Sciatic nerve (tissue), 2 donors: ENCODE measurements at regions not wholly inside any gene's neighbourhood (a gene's known extent, or its start where the extent isn't known, plus 50 kb on each side); places are given as distances from the start of the nearest gene placed in this dataset.

Experiments
- ATAC-seq: fragments of 200-7000 bp; cut with Tn5 transposase; one replicate; pipeline ENCODE4 v1.9.1; 2020; ENCODE audit warnings: mild to moderate bottlenecking, moderate library complexity
- DNase-seq: peaks from one replicate; pipeline ENCODE4 v3.0.0-alpha.2; 2020; ENCODE audit warnings: low spot score
- intact Hi-C: fragments of 100-400 bp; cut with DNase I; formaldehyde crosslinking; loops from one replicate; pipeline ENCODE4 v1.14.2; 2022
- donor health status: DM: no; HTN: no; CAD: no.
- donor health status: DM: no; HTN: no; CAD: no.

- intact Hi-C loops = no loop called here
- DNase-seq = peak; percentile 64
- peak; percentile 74 for ATAC-seq
Observed at GRCh38 chr21:15221799-15222386, 157.1 kb upstream of the NRIP1 start.

GRCh38 chr21:15222707-15223106 is 157.9 kb upstream of the NRIP1 start:
- no peak for DNase-seq
- intact Hi-C loops = no loop called here
- no peak for ATAC-seq

GRCh38 chr21:15224346-15225086 is 159.7 kb upstream of the NRIP1 start:
- ATAC-seq (no peak), DNase-seq (no peak)
- intact Hi-C loops = no loop called here

- intact Hi-C loops = no loop called here
- ATAC-seq (no peak), DNase-seq (no peak)
Observed at GRCh38 chr21:15227919-15228318, 163.1 kb upstream of the NRIP1 start.

GRCh38 chr21:15229390-15229789 is 164.6 kb upstream of the NRIP1 start:
- DNase-seq (no peak), ATAC-seq (no peak)
- intact Hi-C loops = no loop called here

- DNase-seq (no peak), ATAC-seq (no peak)
- intact Hi-C loops = no loop called here
Observed at GRCh38 chr21:15233611-15234010, 168.8 kb upstream of the NRIP1 start.

GRCh38 chr21:15236111-15236510 is 171.3 kb upstream of the NRIP1 start:
- no peak for ATAC-seq
- DNase-seq = no peak
- intact Hi-C loops = no loop called here

GRCh38 chr21:15240848-15241247 is 176.0 kb upstream of the NRIP1 start:
- no peak for ATAC-seq

GRCh38 chr21:15241997-15242736 is 177.4 kb upstream of the NRIP1 start:
- intact Hi-C loops = no loop called here
- DNase-seq (no peak), ATAC-seq (no peak)

More at GRCh38 chr21:15240848-15241247, 176.0 kb upstream of the NRIP1 start:
- intact Hi-C loops = no loop called here
- no peak for DNase-seq

GRCh38 chr21:15242906-15243305 is 178.1 kb upstream of the NRIP1 start:
- ATAC-seq (no peak), DNase-seq (no peak)
- intact Hi-C loops = no loop called here

- intact Hi-C loops = no loop called here
- ATAC-seq (no peak), DNase-seq (no peak)
Observed at GRCh38 chr21:15243406-15243805, 178.6 kb upstream of the NRIP1 start.

GRCh38 chr21:15247613-15248012 is 182.8 kb upstream of the NRIP1 start:
- intact Hi-C loops = no loop called here
- ATAC-seq (no peak), DNase-seq (no peak)

- DNase-seq = no peak
- no peak for ATAC-seq
- intact Hi-C loops = no loop called here
Observed at GRCh38 chr21:15249285-15249993, 184.6 kb upstream of the NRIP1 start.

- DNase-seq (no peak), ATAC-seq (no peak)
- intact Hi-C loops = no loop called here
Observed at GRCh38 chr21:15250384-15250783, 185.6 kb upstream of the NRIP1 start.

- ATAC-seq (no peak), DNase-seq (no peak)
- intact Hi-C loops = no loop called here
Observed at GRCh38 chr21:15252431-15252830, 187.6 kb upstream of the NRIP1 start.

GRCh38 chr21:15254111-15254510 is 189.3 kb upstream of the NRIP1 start:
- DNase-seq = no peak
- ATAC-seq = no peak
- intact Hi-C loops = no loop called here

GRCh38 chr21:15255261-15255660 is 190.5 kb upstream of the NRIP1 start:
- intact Hi-C loops = no loop called here
- no peak for DNase-seq
- ATAC-seq = no peak

- ATAC-seq (no peak), DNase-seq (no peak)
- intact Hi-C loops = no loop called here
Observed at GRCh38 chr21:15255763-15256162, 191.0 kb upstream of the NRIP1 start.

- intact Hi-C loops = no loop called here
- DNase-seq = no peak
- ATAC-seq = no peak
Observed at GRCh38 chr21:15256996-15257395, 192.2 kb upstream of the NRIP1 start.

- no peak for DNase-seq
- no peak for ATAC-seq
- intact Hi-C loops = no loop called here
Observed at GRCh38 chr21:15257646-15258045, 192.8 kb upstream of the NRIP1 start.
